C4-2B (cell line): ENCODE measurements at regions not wholly inside any gene's neighbourhood (a gene's known extent, or its start where the extent isn't known, plus 50 kb on each side); places are given as distances from the start of the nearest gene placed in this dataset.

ENCODE experiments used
- H3K27ac ChIP-seq: fragments of 450-650 bp; 2 replicates; pipeline ENCODE4 v1.5.1; 2017
- CTCF ChIP-seq: fragments of 450-650 bp; conservative IDR thresholded peaks from 2 replicates; pipeline ENCODE4 v1.5.1; 2017; ENCODE audit warnings: mild to moderate bottlenecking
- ZFX ChIP-seq: fragments of 450-650 bp; IDR thresholded peaks from 2 replicates; pipeline ENCODE4 v1.6.1; 2017

- H3K27ac ChIP-seq = peak overlapping the region; percentile 62; the same call in 1 of the 2 replicates
- TF ChIP-seq ZFX (no peak), CTCF (no peak)
These were observed 191.5 kb upstream of the PPP1R26 start for GRCh38 chr9:135288054-135288453.

- TF ChIP-seq ZFX = no peak
- no peak for TF ChIP-seq CTCF
- H3K27ac ChIP-seq = peak overlapping the region; percentile 62
These were observed 190.5 kb upstream of the PPP1R26 start for GRCh38 chr9:135289081-135289491.

- no peak for TF ChIP-seq CTCF
- no peak for TF ChIP-seq ZFX
These were observed 189.5 kb upstream of the PPP1R26 start for GRCh38 chr9:135290086-135290485.

GRCh38 chr9:135290566-135290965 is 189.0 kb upstream of the PPP1R26 start:
- no peak overlapping the region for H3K27ac ChIP-seq
- TF ChIP-seq CTCF = no peak
- TF ChIP-seq ZFX = no peak

More at GRCh38 chr9:135290086-135290485, 189.5 kb upstream of the PPP1R26 start:
- H3K27ac ChIP-seq = no peak overlapping the region; the same call in 1 of the 2 replicates

- no peak for TF ChIP-seq ZFX
- TF ChIP-seq CTCF = no peak
- H3K27ac ChIP-seq = no peak overlapping the region
These were observed 188.4 kb upstream of the PPP1R26 start for GRCh38 chr9:135291165-135291564.

- no peak overlapping the region for H3K27ac ChIP-seq
- TF ChIP-seq CTCF = no peak
- TF ChIP-seq ZFX = no peak
These were observed 184.7 kb upstream of the PPP1R26 start for GRCh38 chr9:135294836-135295235.

- TF ChIP-seq CTCF (no peak), ZFX (no peak)
- no peak overlapping the region for H3K27ac ChIP-seq
These were observed 183.9 kb upstream of the PPP1R26 start for GRCh38 chr9:135295551-135296300.
